ENCODE measurements at regions not wholly inside any gene's neighbourhood (a gene's known extent, or its start where the extent isn't known, plus 50 kb on each side); places are given as distances from the start of the nearest gene placed in this dataset.

DNA sequence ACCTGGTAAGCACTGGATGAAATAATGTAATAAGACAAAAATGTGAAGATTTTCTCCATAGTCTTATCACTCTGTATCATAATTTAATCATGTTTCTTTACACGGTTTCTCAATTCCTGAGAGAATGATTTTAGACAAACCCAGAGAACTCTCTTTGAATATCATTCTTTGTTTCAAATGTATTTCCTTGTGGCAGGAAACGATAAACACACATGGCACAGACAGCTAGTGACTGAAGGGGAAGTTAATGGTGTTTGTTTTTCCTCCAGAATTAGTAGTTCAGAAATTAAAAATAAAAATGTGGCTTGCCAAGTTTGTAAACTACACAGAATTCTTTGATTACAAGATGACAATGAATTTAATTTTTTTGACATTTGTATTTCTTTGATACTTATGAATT lies 163.7 kb upstream of the PRPS1L1 start:
- TF ChIP-seq, protein P1, sequence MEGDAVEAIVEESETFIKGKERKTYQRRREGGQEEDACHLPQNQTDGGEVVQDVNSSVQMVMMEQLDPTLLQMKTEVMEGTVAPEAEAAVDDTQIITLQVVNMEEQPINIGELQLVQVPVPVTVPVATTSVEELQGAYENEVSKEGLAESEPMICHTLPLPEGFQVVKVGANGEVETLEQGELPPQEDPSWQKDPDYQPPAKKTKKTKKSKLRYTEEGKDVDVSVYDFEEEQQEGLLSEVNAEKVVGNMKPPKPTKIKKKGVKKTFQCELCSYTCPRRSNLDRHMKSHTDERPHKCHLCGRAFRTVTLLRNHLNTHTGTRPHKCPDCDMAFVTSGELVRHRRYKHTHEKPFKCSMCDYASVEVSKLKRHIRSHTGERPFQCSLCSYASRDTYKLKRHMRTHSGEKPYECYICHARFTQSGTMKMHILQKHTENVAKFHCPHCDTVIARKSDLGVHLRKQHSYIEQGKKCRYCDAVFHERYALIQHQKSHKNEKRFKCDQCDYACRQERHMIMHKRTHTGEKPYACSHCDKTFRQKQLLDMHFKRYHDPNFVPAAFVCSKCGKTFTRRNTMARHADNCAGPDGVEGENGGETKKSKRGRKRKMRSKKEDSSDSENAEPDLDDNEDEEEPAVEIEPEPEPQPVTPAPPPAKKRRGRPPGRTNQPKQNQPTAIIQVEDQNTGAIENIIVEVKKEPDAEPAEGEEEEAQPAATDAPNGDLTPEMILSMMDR (IDR thresholded peaks at IDR 0.05; ENCODE audit: unreplicated experiment): no peak
- H3K4me1 Mint-ChIP-seq: peaks cover 9% of the 10 kb centered on the region
- no peaks in the 10 kb centered on the region for H3K27me3 Mint-ChIP-seq (ENCODE audit: low read depth)
- H3K9me3 Mint-ChIP-seq: peaks cover 22% of the 10 kb centered on the region
- peak overlapping the region; percentile 51 for H3K27ac Mint-ChIP-seq
- peaks cover 8% of the 10 kb centered on the region for H3K36me3 Mint-ChIP-seq
- H3K4me3 Mint-ChIP-seq: no peak overlapping the region
- no peak for DNase-seq (ENCODE audit: low spot score in 2 of 2, unreplicated experiment in 2 of 2)

DNA sequence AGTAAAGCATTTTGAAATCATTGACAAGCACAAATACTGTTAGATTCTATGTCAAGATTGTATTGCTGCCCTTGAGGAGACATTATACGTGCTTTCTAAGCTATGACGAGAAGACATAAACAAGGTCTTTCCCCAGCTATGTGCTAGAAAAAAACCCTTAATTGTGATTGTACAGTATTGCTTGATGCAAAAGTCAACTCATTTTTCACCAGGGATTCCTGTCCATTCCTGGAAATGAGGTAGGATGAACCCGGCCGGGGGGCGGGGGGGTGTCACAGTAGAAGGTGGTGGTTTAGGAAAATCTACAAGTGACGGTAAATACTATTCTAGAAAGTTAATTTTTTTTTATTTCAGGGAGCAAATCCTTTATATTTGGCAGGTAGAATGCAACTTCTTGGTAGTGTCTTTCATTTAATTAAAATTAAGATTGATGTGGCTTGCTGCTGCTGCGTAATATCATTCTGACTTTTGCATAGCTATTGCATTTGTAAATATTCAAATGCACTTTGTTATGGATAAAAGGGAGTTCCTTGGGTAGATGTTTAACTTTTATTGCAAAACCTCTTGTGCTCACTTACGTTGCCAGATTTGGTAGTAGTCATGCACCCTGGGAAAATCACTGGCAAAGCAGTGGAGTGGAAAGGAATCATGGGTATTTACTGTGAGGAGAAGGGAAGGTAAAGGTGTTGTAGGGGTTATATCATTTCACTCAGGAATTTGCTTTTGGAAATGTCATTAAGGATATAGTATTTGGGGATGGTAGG lies 164.4 kb upstream of the PRPS1L1 start:
- peaks cover 28% of the 10 kb centered on the region for H3K9me3 Mint-ChIP-seq
- H3K36me3 Mint-ChIP-seq: peaks cover 8% of the 10 kb centered on the region
- no peak overlapping the region for H3K4me3 Mint-ChIP-seq
- H3K27ac Mint-ChIP-seq: no peak overlapping the region
- DNase-seq (ENCODE audit: low spot score in 2 of 2, unreplicated experiment in 2 of 2): no peak
- peaks cover 7% of the 10 kb centered on the region for H3K4me1 Mint-ChIP-seq
- TF ChIP-seq, protein P1 (IDR thresholded peaks at IDR 0.05; ENCODE audit: unreplicated experiment): no peak
- H3K27me3 Mint-ChIP-seq (ENCODE audit: low read depth): no peaks in the 10 kb centered on the region

DNA sequence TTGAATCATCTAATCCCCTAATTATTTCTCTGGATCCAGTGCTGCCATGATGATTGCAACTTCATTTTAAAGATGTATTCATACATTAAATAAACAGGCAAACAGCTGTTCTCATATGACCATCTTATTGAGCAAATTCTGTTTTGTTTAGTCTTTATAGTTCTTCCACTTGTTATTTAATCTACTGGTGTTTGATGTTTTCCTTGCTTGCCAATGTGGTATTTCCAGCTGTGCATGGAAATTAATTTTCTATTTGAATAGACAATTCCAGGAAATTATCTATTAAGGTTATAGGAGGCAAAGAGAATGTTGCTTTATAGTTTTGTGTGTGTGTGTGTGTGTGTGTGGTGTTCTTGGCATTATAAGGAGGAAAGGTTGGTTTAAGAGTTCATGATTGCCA lies 167.0 kb upstream of the PRPS1L1 start:
- TF ChIP-seq, protein P1 (IDR thresholded peaks at IDR 0.05; ENCODE audit: unreplicated experiment): no peak
- Mint-ChIP-seq H3K36me3 (peaks cover 6% of the 10 kb centered on the region), H3K27ac (no peak overlapping the region), H3K4me1 (peaks cover 7% of the 10 kb centered on the region), H3K27me3 (ENCODE audit: low read depth) (no peaks in the 10 kb centered on the region), H3K4me3 (no peak overlapping the region), H3K9me3 (peaks cover 27% of the 10 kb centered on the region)
- DNase-seq (ENCODE audit: low spot score in 2 of 2, unreplicated experiment in 2 of 2): no peak

DNA sequence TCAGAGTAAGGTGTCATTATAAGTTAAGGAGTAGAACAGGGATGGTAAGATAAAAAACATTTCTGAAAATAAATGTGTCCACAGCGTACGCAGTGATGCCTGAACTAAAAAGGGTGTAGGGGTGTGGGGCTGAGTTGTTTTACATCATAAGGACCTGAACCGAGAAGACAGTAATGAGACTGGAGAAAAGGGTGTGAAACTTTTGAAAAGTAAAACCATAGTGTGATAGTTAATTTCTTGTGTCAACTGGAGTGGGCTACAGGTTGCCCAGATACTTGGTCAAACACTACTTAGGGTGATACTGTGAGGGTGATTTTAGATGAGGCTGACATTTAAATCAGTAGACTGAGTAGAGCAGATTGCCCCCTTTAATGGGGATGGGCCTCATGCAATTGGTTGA lies 169.0 kb upstream of the PRPS1L1 start:
- Mint-ChIP-seq H3K27ac (no peak overlapping the region), H3K9me3 (peaks cover 27% of the 10 kb centered on the region), H3K4me1 (peaks cover 8% of the 10 kb centered on the region), H3K27me3 (ENCODE audit: low read depth) (no peaks in the 10 kb centered on the region), H3K4me3 (no peak overlapping the region), H3K36me3 (peaks cover 6% of the 10 kb centered on the region)
- TF ChIP-seq, protein P1 (IDR thresholded peaks at IDR 0.05; ENCODE audit: unreplicated experiment): no peak
- no peak for DNase-seq (ENCODE audit: low spot score in 2 of 2, unreplicated experiment in 2 of 2)

DNA sequence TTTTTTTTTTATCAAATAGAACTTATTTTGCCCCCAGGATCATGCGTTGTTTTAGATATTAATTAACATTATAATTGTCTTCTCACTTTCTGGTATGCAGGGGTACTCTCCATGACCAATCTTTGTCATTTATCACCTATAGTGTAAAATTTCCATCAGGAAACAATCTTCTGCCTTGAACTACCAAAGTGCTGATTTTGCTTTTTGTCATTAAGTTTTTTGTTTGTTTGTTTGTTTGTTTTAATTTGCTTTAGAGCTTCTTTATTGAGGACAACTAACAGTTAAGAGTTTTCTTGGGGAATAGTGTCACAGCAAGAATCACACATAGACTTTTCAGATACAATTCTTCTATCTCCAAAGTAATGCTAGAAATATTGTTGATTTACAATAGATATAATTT lies 171.2 kb upstream of the PRPS1L1 start:
- no peak overlapping the region for H3K4me3 Mint-ChIP-seq
- no peak for DNase-seq (ENCODE audit: low spot score in 2 of 2, unreplicated experiment in 2 of 2)
- no peaks in the 10 kb centered on the region for H3K27me3 Mint-ChIP-seq (ENCODE audit: low read depth)
- H3K36me3 Mint-ChIP-seq: peaks cover 4% of the 10 kb centered on the region
- no peak overlapping the region for H3K27ac Mint-ChIP-seq
- H3K9me3 Mint-ChIP-seq: peaks cover 17% of the 10 kb centered on the region
- TF ChIP-seq, protein P1 (IDR thresholded peaks at IDR 0.05; ENCODE audit: unreplicated experiment): no peak
- peaks cover 18% of the 10 kb centered on the region for H3K4me1 Mint-ChIP-seq
